ENCODE measurements at regions not wholly inside any gene's neighbourhood (a gene's known extent, or its start where the extent isn't known, plus 50 kb on each side); places are given as distances from the start of the nearest gene placed in this dataset.
"Not testable (repeated sequence)": the region's sequence is repeated elsewhere in the genome, so short reads cannot be mapped to it uniquely, and the experiment has no call there.

DNA sequence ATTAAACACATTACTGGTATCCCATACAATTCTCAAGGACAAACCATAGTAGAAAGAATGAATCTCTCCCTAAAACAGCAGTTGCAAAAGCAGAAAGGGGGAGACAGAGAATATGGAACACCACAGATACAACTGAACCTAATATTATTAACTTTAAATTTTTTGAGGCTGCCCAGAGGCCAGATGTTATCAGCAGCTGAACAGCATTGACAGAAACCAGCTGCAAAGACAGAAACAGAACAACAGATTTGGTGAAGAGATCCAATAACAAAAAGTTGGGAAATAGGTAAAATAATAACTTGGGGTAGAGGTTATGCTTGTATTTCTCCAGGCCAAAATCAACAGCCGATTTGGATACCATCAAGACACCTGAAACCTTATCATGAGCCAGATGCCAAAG lies 89.0 kb upstream of the VSTM2A start:
- not testable (repeated sequence) for FAIRE-seq, ATAC-seq

DNA sequence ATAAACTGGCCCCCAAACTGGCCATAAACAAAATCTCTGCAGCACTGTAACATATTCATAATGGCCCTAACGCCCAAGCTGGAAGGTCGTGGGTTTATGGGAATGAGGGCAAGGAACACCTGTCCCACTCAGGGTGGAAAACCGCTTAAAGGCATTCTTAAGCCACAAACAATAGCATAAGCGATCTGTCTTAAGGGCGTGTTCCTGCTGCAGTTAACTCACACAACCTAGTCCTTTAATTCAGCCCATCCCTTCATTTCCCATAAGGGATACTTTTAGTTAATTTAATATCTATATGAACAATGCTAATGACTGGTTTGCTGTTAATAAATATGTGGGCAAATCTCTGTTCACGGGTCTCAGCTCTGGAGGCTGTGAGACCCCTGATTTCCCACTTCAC lies 87.5 kb upstream of the VSTM2A start:
- H3K27ac ChIP-seq (ENCODE audit: control insufficient read depth, insufficient read depth); POLR2A ChIA-PET; SMC1A ChIA-PET (ENCODE audit: uncharacterized antibody, unreplicated experiment); H3K79me2 ChIP-seq (ENCODE audit: control insufficient read depth, insufficient read depth, low read length); intact Hi-C loops (cut with micrococcal nuclease; ENCODE audit: unreplicated experiment); RAD21 ChIA-PET (ENCODE audit: unreplicated experiment); H3K9me3 ChIP-seq (replicated peaks; ENCODE audit: control insufficient read depth, insufficient read depth, low read length); H3K4me1 ChIP-seq (ENCODE audit: control insufficient read depth, insufficient read depth, low read length); H3K4me3 ChIP-seq; H3K36me3 ChIP-seq (ENCODE audit: control insufficient read depth in 2 of 2, insufficient read depth in 2 of 2, low read length in 1 of 2); in situ Hi-C loops (cut with MboI); BruUV-seq (replicated peaks); ATAC-seq; H3K27me3 ChIP-seq (replicated peaks in 1 of 2; ENCODE audit: control insufficient read depth in 2 of 2, insufficient read depth in 2 of 2, low read length in 1 of 2); FAIRE-seq; DNase-seq (ENCODE audit: low read depth, low spot score); H3K4me2 ChIP-seq (ENCODE audit: control insufficient read depth, insufficient read depth); H4K20me1 ChIP-seq (ENCODE audit: control insufficient read depth, insufficient read depth); H2AFZ ChIP-seq (ENCODE audit: control insufficient read depth, low read depth, low read length); H3K9ac ChIP-seq (ENCODE audit: control insufficient read depth, insufficient read depth, low read length): not testable (repeated sequence)
- CTCF ChIA-PET, result interaction anchor here (0.7 kb wide), 1 partner anchor 539 kb away, joined by 3 read pairs; no protein-coding TSS in a partner anchor
- 21% methylated on average over 6 of the region's 6 CpGs for WGBS (ENCODE audit: insufficient coverage, insufficient replicate concordance, low lambda C conversion rate, missing lambda C conversion rate)

More for the DNA sequence above, 89.0 kb upstream of the VSTM2A start:
- H3K79me2 ChIP-seq (ENCODE audit: control insufficient read depth, insufficient read depth, low read length); H3K9ac ChIP-seq (ENCODE audit: control insufficient read depth, insufficient read depth, low read length); H2AFZ ChIP-seq (ENCODE audit: control insufficient read depth, low read depth, low read length); POLR2A ChIA-PET; BruUV-seq (replicated peaks); RAD21 ChIA-PET (ENCODE audit: unreplicated experiment); H3K4me3 ChIP-seq; H3K36me3 ChIP-seq (ENCODE audit: control insufficient read depth in 2 of 2, insufficient read depth in 2 of 2, low read length in 1 of 2); H3K4me2 ChIP-seq (ENCODE audit: control insufficient read depth, insufficient read depth); H3K27ac ChIP-seq (ENCODE audit: control insufficient read depth, insufficient read depth); H3K27me3 ChIP-seq (replicated peaks in 1 of 2; ENCODE audit: control insufficient read depth in 2 of 2, insufficient read depth in 2 of 2, low read length in 1 of 2); H3K4me1 ChIP-seq (ENCODE audit: control insufficient read depth, insufficient read depth, low read length); in situ Hi-C loops (cut with MboI); DNase-seq (ENCODE audit: low read depth, low spot score); H3K9me3 ChIP-seq (replicated peaks; ENCODE audit: control insufficient read depth, insufficient read depth, low read length); intact Hi-C loops (cut with micrococcal nuclease; ENCODE audit: unreplicated experiment); SMC1A ChIA-PET (ENCODE audit: uncharacterized antibody, unreplicated experiment); CTCF ChIA-PET; H4K20me1 ChIP-seq (ENCODE audit: control insufficient read depth, insufficient read depth): not testable (repeated sequence)
- 0% methylated on average over 1 of the region's 1 CpG for WGBS (ENCODE audit: insufficient coverage, insufficient replicate concordance, low lambda C conversion rate, missing lambda C conversion rate)

DNA sequence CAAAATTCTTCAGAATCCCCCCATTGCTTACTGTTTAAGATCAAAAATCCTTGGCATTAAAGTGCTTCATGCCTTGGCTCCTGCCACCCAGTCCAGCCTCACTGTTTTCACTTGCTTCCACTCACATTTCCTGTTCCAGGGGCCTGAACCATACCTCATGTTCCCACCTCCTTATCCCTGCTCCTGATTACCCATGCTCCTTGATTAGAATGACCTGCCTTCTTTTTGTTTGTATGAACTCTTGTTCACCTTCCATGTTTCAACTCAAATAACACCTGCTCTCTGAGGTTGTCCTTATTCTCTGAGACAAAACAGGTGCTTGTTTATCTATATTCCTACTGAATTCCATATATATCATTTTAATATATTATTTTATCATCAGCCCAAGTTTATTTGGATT lies 77.1 kb upstream of the VSTM2A start:
- Histone ChIP-seq H4K20me1 (ENCODE audit: control insufficient read depth, insufficient read depth) (no peaks in the 10 kb centered on the region), H3K9me3 (replicated peaks; ENCODE audit: control insufficient read depth, insufficient read depth, low read length) (no peaks in the 10 kb centered on the region), H3K4me1 (ENCODE audit: control insufficient read depth, insufficient read depth, low read length) (no peaks in the 10 kb centered on the region), H3K27ac (ENCODE audit: control insufficient read depth, insufficient read depth) (no peak overlapping the region), H3K4me2 (ENCODE audit: control insufficient read depth, insufficient read depth) (no peak overlapping the region), H2AFZ (ENCODE audit: control insufficient read depth, low read depth, low read length) (no peak overlapping the region), H3K9ac (ENCODE audit: control insufficient read depth, insufficient read depth, low read length) (no peak overlapping the region), H3K4me3 (no peak overlapping the region), H3K36me3 (ENCODE audit: control insufficient read depth in 2 of 2, insufficient read depth in 2 of 2, low read length in 1 of 2) (no peaks in the 10 kb centered on the region), H3K27me3 (replicated peaks in 1 of 2; ENCODE audit: control insufficient read depth in 2 of 2, insufficient read depth in 2 of 2, low read length in 1 of 2) (no peaks in the 10 kb centered on the region), H3K79me2 (ENCODE audit: control insufficient read depth, insufficient read depth, low read length) (no peaks in the 10 kb centered on the region)
- ChIA-PET CTCF (no interaction called here), RAD21 (ENCODE audit: unreplicated experiment) (no interaction called here), POLR2A (no interaction called here), SMC1A (ENCODE audit: uncharacterized antibody, unreplicated experiment) (no interaction called here)
- ATAC-seq (no peak), DNase-seq (ENCODE audit: low read depth, low spot score) (no peak), FAIRE-seq (no peak)
- intact Hi-C loops (cut with micrococcal nuclease; ENCODE audit: unreplicated experiment), result no loop called here
- in situ Hi-C loops (cut with MboI), result no loop called here
- BruUV-seq (replicated peaks), result no TSS peak
- TF ChIP-seq MTA2 (IDR thresholded peaks at IDR 0.05; ENCODE audit: low read depth) (no peak), TCF3 (IDR thresholded peaks at IDR 0.05; ENCODE audit: borderline replicate concordance, insufficient read depth, low read depth, low read length) (no peak), NR2F1 (conservative IDR thresholded peaks at IDR 0.05) (no peak), SIN3A (IDR thresholded peaks at IDR 0.05; ENCODE audit: low read depth, low read length) (no peak), SMC3 (IDR thresholded peaks at IDR 0.05; ENCODE audit: borderline replicate concordance, low read length) (no peak), ZSCAN29 (IDR thresholded peaks at IDR 0.05) (no peak), BRCA1 (IDR thresholded peaks at IDR 0.05; ENCODE audit: low read depth, low read length) (no peak), SRF (IDR thresholded peaks at IDR 0.05; ENCODE audit: low read depth in 2 of 2, low read length in 2 of 2) (no peak), RFX5 (IDR thresholded peaks at IDR 0.05; ENCODE audit: low read depth, low read length) (no peak)
- TF ChIP-seq, protein P1, sequence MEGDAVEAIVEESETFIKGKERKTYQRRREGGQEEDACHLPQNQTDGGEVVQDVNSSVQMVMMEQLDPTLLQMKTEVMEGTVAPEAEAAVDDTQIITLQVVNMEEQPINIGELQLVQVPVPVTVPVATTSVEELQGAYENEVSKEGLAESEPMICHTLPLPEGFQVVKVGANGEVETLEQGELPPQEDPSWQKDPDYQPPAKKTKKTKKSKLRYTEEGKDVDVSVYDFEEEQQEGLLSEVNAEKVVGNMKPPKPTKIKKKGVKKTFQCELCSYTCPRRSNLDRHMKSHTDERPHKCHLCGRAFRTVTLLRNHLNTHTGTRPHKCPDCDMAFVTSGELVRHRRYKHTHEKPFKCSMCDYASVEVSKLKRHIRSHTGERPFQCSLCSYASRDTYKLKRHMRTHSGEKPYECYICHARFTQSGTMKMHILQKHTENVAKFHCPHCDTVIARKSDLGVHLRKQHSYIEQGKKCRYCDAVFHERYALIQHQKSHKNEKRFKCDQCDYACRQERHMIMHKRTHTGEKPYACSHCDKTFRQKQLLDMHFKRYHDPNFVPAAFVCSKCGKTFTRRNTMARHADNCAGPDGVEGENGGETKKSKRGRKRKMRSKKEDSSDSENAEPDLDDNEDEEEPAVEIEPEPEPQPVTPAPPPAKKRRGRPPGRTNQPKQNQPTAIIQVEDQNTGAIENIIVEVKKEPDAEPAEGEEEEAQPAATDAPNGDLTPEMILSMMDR (IDR thresholded peaks at IDR 0.05 in 2 of 3, conservative IDR thresholded peaks at IDR 0.05 in 1 of 3; ENCODE audit: control insufficient read depth in 2 of 3, extremely low read depth in 1 of 3, insufficient read depth in 1 of 3, low read depth in 3 of 3, low read length in 3 of 3), result no peak

All from GM12878 (cell line).